ENCODE measurements at regions not wholly inside any gene's neighbourhood (a gene's known extent, or its start where the extent isn't known, plus 50 kb on each side); places are given as distances from the start of the nearest gene placed in this dataset.
"Not testable (repeated sequence)": the region's sequence is repeated elsewhere in the genome, so short reads cannot be mapped to it uniquely, and the experiment has no call there.

GRCh38 chr15:35929740-35930444 is 383.9 kb upstream of the DPH6 start:
- DNase-seq (ENCODE audit: low spot score) = no peak

- DNase-seq (ENCODE audit: low spot score) = no peak
These were observed 385.9 kb upstream of the DPH6 start for GRCh38 chr15:35931799-35932341.

- DNase-seq (ENCODE audit: low spot score) = no peak
These were observed 386.6 kb upstream of the DPH6 start for GRCh38 chr15:35932531-35932930.

DNA sequence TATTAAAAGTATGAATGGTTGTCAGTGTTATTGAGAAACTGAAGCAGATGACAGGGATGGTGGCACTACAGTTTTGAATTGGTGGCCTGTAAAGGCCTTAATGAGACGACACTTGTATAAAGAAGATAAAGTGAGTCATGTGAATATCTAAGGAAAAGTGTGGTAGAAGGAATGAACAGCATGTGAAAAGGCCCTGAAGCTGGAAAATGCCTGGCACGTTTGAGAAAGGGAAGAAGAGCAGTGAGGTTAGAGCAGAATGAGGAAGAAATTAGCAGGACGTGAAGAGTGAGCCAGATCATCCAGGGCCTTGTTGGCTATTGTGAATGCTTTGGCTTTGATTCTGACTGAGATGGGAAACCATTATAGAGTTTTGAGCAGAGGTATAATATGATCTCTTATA is 387.6 kb upstream of the DPH6 start:
- no peak for DNase-seq (ENCODE audit: low spot score)

DNA sequence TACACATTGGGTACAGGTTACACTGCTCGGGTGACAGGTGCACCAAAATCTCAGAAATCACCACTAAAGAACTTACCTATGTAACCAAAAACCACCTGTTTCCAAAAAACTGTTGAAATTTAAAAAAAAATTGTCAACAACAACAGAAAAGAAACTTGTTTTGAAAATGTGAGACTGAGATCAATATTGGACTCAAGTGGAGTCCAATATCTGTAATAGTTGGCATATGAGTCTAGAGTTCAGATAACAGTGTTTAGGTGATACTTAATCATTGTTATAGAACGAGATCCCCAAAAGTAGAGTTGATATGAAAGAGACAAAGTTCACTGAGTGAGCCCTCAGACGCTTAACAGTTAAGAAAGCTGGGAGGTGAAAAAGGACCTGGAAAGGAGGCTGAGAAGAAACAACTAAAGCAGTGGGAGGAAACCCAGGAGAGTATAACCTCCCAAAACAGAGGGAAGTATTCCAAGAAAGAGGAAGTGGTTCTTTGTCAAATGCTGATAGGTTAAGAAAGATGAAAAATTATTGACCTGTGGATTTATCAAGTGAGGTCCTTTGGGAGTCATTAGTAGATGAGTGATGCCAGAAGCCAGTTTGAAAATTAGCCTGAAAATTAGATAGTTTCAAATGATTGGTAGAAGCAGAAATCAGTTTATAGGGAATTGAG is 388.6 kb upstream of the DPH6 start:
- no peak for DNase-seq (ENCODE audit: low spot score)

DNA sequence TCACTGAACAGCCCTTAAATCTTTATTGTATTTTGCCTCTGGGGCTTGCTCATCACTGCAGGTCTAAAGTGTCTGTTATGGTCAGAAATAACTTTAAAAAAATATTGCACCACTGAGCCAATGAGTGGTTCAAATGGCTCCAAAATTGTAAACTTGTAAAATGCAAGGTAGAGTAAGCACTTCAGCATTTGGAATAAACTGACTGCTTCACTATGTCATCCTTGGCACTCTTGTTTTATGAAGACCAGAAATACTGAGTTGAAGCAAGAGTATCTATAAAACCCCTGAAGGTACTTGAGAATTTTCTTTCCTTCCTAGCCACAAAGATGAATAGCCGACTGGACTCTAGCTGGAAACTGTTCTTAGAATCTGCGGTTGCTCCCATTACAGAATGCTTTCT is 390.3 kb upstream of the DPH6 start:
- no peak for DNase-seq (ENCODE audit: low spot score)

DNA sequence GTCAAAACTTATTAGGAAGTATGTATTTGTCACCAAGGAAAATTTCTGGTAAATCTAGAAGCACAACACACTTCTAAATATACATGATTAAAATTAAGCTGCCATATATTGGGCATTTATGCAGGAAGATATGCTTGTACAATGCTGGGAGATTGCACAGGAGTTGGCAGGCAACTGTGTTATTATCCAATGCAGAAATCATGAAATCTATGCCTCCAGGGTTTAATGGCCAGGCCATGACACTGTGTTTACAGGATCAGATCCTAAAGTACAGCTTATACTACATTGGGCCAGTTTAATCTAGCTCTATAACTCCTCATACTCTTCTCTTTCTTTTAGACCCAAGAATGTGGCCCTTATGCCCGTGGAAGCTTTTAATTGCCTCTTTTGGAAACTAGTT is 391.4 kb upstream of the DPH6 start:
- no peak for DNase-seq (ENCODE audit: low spot score)

GRCh38 chr15:35944945-35945585 is 399.1 kb upstream of the DPH6 start:
- DNase-seq (ENCODE audit: low spot score) = no peak

GRCh38 chr15:35953424-35953823 is 407.5 kb upstream of the DPH6 start:
- no peak for DNase-seq (ENCODE audit: low spot score)

DNA sequence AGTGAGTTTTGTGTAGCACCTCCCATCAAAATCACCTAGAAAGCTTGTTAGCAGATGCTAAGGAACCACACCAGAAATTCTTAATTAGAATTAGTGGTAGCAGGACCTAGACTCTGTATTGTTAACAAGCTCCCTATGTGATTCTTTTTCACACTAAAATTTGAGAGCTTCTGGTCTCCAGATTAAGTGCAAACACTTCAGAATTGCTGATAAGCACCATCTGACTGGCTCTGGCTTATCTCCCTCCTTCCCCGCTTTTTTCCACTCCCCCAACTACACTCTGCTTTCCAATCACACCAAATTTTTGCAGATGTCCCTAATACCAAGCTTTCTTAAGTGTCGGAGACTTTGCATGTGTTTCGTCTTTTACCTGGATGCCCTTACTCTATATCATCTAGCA is 410.1 kb upstream of the DPH6 start:
- DNase-seq (ENCODE audit: low spot score) = no peak

GRCh38 chr15:35958021-35958420 is 412.1 kb upstream of the DPH6 start:
- no peak for DNase-seq (ENCODE audit: low spot score)

DNA sequence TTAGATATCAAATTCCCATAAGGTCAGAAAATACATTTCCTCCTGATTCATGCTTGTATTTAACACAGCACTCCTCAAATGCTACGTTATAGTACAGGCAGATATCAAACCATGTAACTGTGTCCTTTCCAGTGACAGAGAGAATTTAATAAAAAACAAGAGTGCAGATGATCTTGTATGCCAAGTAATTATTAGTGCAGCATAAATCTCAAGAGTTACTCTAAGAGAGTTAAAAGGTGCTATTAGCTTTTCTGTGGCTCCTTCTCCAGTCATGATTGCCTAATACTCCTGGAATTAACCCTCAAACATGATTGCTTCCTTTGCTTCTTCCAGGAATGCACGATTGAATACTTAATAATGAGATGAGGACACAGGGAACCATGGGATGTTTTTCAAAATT is 413.0 kb upstream of the DPH6 start:
- DNase-seq (ENCODE audit: low spot score) = no peak

- DNase-seq (ENCODE audit: low spot score) = no peak
These were observed 417.4 kb upstream of the DPH6 start for GRCh38 chr15:35963326-35963725.

- DNase-seq (ENCODE audit: low spot score) = no peak
These were observed 420.8 kb upstream of the DPH6 start for GRCh38 chr15:35966781-35967180.

GRCh38 chr15:35967968-35968367 is 422.0 kb upstream of the DPH6 start:
- not testable (repeated sequence) for DNase-seq (ENCODE audit: low spot score)

GRCh38 chr15:35973029-35973428 is 427.1 kb upstream of the DPH6 start:
- DNase-seq (ENCODE audit: low spot score) = no peak

DNA sequence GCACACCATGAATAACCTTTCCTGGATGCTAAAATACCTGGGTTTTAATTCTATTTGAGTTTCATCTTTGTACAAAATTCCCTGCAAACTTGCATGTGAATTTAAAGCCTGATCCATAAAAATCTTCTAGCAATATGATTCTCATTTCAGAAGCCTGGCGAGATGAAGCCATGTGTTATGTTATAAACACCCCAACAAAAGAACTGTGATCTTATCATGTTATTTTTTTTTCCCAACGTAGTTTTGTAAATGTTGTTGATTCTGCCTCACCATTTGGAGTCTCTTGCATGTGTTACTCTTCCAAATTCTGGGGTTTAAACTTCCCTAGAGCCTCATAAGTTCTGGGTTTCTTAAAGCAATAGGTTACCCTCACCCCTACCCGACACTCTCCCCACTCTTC is 428.1 kb upstream of the DPH6 start:
- no peak for DNase-seq (ENCODE audit: low spot score)

- DNase-seq (ENCODE audit: low spot score) = no peak
These were observed 430.0 kb upstream of the DPH6 start for GRCh38 chr15:35975941-35976340.

DNA sequence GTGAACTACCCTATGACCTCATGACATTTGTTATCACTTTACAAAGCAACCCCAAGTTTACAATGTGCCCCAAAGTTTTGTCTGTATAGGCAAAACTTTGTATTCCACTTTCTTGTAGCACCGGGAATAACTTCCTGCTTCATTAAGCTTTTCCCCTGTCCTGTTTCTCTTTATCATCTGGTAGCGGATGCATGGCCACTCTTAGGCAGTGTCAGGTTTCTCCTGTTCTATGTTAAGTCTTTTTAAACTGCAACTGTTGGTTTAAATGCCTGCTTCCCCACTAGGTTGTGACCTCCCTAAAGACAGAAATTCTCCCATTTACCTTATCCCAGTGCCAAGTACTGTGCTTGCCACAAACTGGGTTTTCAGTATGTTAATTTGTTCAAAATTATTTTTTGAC is 433.6 kb upstream of the DPH6 start:
- no peak for DNase-seq (ENCODE audit: low spot score)

DNA sequence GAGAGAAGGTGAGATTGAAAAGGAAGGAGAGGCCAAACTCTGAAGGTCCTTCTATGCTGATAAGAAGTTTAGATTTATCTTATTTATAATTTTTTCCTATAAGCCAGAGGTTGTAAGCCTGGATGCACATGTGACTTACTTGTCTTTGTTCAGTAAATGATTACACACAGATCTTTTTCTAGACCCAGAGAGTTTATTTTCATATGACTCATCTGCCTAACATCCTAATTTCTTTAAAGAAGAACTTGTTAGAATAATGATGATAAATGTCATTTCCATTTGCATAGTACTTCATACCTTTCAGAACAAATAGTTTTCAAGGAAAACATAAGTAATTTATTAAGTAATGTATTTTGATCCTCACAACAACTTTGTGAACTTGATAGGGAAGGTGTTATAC is 434.8 kb upstream of the DPH6 start:
- DNase-seq (ENCODE audit: low spot score) = no peak

- DNase-seq (ENCODE audit: low spot score) = no peak
These were observed 440.3 kb upstream of the DPH6 start for GRCh38 chr15:35986191-35986721.

DNA sequence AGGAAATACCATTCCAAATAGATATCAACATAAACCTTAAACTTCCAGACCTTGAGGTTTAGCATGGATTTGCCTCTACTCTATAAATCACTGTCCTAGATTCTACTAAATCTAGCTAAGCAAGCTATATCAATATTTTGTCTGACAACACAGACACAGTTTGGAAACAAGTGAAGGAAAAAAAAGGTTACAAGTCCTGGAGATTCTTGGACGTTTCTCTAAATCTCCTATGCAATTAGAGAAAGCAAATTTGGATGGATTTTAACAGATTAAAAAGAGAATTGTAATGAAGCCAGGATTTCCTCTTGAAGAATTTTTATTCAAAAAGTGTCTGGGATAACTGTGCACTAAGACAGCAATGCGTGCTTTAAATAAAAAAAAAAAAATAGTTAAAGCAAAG is 441.1 kb upstream of the DPH6 start:
- no peak for DNase-seq (ENCODE audit: low spot score)

DNA sequence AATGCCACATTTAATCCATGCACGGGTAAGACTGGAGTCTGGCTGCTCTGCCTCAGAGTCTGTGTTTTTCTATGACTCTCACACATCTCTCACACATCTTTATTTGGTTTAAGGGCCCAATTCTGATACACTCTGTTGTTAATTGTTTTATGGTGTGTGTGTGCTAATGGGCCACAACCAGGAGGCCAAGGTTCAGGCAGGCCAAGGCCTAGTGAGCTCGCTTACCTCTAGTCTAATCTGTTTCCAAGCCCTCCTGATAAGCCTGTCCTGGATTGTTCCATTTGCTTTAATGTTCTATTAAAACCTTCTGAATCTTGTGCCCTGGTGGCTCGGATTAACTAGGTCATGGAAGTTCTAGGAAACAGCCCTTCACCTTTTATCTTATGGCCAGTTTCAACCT is 445.4 kb upstream of the DPH6 start:
- DNase-seq (ENCODE audit: low spot score) = no peak

Measured in ureter (tissue), 1 donor.